GM18873 (cell line): ENCODE measurements at regions not wholly inside any gene's neighbourhood (a gene's known extent, or its start where the extent isn't known, plus 50 kb on each side); places are given as distances from the start of the nearest gene placed in this dataset.
"Not testable (repeated sequence)": the region's sequence is repeated elsewhere in the genome, so short reads cannot be mapped to it uniquely, and the experiment has no call there.

Experiments used
- ATAC-seq: cut with Tn5 transposase; IDR thresholded peaks from one replicate; pipeline ENCODE4 v1.9.1; 2021; ENCODE audit warnings: mild to moderate bottlenecking, moderate library complexity, moderate number of reproducible peaks; ENCODE audit not compliant: unreplicated experiment, low FRiP score

- no peak for ATAC-seq
These were observed 755.3 kb upstream of the ARPP21 start for GRCh38 chr3:34884007-34884406.

- no peak for ATAC-seq
These were observed 752.9 kb upstream of the ARPP21 start for GRCh38 chr3:34886443-34886842.

DNA sequence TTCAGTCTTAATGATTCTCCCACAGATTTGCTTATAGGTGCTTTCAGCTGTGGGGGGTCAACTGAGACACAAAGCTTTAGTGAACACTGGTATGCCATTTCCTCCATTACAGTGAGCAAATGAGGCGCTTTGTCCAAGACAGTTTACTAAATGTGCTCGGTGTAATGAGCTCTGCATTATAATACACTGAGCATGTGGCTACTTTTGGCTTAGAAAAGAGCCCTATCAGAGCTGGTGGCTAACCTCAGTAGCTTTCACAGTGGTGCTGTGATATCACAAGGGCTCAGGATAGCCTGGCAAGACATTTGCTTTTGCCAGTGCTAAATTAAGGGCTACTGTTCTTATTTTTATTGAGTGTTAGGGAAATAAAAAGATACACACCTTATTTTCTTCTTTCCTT, 749.7 kb upstream of the ARPP21 start:
- ATAC-seq: no peak

- no peak for ATAC-seq
These were observed 749.1 kb upstream of the ARPP21 start for GRCh38 chr3:34890247-34890646.

DNA sequence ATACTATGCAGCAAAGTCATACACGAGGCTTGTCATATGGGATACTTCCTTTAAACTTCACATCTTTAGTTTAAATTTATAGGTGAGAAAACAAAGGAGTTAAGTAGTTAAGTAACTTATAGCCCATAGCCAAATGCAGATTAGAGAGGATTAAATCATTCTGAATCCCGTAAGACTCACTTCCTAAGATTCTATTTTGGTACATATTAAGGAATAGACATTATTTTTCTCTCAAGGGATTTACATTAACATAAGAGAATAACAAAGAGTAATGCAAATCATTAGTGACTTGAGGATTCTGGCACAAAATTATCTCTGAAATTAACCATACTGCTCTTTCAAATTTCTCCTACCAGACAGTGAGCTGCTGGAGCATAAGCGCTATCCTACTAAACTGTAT, 747.4 kb upstream of the ARPP21 start:
- no peak for ATAC-seq

- ATAC-seq: no peak
These were observed 743.5 kb upstream of the ARPP21 start for GRCh38 chr3:34895841-34896240.

- ATAC-seq: not testable (repeated sequence)
These were observed 729.6 kb upstream of the ARPP21 start for GRCh38 chr3:34909679-34910078.

DNA sequence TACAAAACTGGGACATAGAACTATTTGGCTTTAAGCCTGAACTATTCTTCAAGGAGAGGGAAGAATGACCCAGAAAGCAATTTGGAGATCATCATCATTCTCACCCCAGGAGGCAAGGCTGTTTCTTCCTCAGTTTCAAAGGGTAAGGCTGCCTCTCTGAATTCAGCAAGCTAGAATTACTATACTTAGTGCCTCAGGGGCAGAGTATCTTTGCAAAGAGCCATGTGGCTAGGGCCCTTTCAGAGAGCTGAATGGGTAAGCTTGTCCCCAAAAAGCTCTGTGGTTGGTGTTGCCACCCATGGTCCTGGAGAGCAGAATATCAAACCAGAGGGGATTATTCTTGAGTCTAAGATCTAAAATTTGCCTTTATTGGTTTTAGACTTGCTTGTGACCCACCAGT, 720.3 kb upstream of the ARPP21 start:
- no peak for ATAC-seq

- no peak for ATAC-seq
These were observed 718.5 kb upstream of the ARPP21 start for GRCh38 chr3:34920806-34921205.

DNA sequence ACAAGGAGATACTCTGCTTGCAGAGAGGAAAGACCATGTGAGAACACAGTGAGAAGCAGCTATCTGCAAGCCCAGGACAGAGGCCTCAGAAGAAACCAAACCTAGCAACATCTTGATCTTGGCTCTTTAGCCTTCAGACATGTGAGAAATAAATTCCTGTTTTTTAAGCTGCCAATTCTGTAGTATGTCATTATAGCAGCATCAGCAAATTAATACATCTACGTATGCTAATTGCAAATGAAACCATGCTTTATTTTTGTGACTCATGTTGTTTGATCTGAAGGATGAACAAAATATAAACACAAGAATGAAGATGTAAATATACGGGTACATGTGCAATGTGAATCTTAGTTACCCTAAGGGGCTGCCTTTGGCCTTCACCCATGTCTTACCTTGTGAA, 714.4 kb upstream of the ARPP21 start:
- no peak for ATAC-seq

- no peak for ATAC-seq
These were observed 713.5 kb upstream of the ARPP21 start for GRCh38 chr3:34925851-34926250.

GRCh38 chr3:34929036-34929435, 710.3 kb upstream of the ARPP21 start:
- ATAC-seq: no peak

GRCh38 chr3:34934660-34935059, 704.7 kb upstream of the ARPP21 start:
- ATAC-seq: no peak

DNA sequence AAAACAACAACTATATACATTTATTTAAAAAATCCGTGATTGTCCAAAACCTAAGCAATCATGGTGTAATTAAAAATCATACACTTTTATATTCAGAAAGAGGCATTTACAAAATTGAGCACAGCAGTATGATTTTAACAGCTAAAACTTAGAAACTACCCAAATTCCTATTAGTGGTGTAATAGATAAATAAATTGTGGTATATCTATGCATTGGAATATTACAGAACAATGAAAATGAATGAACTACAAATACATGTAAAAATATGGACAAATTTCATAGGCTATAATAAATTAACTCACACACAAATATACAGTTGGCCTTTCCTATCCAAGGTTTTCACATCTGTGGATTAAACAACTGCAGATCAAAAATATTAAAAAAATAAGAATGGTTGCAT, 700.5 kb upstream of the ARPP21 start:
- no peak for ATAC-seq

DNA sequence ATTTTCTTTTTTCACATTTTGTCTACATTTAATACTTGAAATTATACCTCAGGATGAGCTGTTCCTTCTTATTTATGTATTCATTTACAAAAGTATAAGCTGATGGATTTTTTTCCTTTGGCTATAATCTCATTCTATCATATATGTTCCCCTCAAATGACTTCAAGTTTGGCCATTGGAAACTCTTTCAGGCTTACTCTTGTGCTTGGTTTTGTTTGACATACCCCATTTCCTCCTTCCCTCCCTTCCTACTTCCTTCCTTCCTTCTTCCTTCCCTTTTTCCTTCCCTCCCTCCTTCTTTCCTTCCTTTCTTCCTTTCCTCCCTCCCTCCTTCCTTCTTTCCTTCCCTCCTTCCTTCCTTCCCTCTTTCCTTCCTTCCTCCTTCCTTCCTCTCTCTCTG, 697.1 kb upstream of the ARPP21 start:
- ATAC-seq: no peak

- no peak for ATAC-seq
These were observed 691.5 kb upstream of the ARPP21 start for GRCh38 chr3:34947834-34948233.

DNA sequence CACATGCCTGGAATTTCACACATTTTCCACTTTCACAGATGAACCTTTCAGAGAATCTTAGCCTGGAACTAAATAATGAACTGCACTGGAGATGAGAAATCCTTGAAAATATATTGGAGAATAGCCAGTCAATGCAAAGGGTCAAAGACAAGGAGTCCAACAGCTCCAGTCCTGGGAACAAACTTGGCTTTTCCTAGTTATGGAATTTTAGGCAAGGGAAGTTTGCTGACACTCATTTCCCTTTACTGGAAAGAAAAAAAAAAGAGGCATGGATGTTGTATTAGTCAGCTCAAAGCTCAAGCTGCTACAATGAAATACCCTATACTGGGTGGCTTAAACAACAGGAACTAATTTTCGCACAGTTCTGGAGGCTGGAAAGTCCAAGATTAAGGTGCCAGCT, 690.8 kb upstream of the ARPP21 start:
- no peak for ATAC-seq

DNA sequence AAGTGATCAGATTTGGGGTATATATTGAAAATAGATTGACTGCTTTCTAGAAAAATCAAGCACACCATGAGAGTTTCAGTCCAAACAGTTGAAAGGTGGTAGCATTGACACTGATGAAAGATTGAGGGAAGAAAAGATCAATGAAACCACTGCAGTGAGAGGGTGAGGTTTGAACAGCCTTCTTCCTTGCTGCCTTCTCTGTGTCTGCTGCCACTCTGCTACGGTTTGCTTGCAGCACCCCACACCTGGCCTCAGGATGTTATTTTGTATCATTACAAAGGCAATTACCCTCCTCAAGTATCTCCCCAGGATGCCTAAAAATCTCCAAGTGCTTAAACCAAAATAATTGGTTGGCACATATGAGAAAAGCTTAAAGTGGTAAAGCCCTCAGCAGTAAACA, 683.6 kb upstream of the ARPP21 start:
- no peak for ATAC-seq

GRCh38 chr3:34956511-34956910, 682.8 kb upstream of the ARPP21 start:
- ATAC-seq: no peak

DNA sequence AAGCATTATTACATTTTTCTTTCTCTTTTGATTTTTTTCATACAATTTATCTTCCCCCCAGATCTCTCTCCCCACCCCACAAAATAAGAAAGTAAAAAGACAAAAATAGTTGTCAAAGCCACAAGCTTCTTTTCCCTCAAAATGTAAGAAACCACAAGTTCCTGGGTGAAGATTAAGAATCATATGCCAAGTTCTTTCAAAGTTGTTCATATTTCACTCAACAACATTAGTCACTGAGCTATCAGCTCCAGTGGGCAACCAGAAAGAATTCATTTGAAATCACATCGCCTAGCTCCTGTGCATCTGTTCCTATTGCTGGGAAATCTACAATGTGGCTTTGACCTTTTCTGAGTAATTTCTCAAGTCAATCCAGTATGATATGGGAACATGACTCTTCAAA, 681.6 kb upstream of the ARPP21 start:
- ATAC-seq: no peak

DNA sequence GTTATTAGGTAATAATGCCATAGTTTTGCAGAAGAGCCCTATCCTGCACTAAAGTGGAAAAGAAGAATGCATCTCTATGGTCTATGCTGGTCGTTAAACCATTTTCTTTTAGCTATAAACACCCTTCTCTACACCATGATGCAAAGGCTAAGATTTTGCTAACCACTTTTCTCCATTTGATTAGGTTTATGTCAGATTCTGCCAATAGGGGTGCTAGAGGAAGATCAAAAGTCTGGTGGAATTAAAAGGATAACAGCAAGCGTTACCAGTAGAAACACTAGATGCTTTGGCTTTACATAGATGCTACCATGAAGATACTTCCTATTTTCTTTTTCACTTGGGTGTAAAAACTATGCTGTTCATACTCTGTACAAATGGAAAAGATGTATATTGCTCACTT, 669.8 kb upstream of the ARPP21 start:
- no peak for ATAC-seq

DNA sequence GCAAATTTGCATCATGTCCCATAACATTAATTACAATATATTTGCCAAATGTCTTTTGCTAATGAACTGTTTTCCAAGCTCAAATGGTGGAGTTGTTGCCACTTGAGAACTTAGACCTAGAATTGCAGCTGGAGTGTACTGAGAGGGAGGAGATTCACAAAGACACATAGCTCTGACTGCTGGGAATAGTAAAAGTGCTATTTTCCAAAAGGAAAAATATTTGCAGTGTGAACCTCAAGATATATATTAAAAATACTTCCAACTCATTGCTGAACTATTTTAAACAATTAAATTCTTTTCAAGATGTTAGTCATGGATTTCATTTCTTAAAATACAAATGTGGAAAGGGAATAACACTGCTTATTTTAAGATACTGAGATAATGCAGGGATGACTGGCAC, 666.8 kb upstream of the ARPP21 start:
- ATAC-seq: no peak

- ATAC-seq: no peak
These were observed 665.7 kb upstream of the ARPP21 start for GRCh38 chr3:34973586-34973985.

DNA sequence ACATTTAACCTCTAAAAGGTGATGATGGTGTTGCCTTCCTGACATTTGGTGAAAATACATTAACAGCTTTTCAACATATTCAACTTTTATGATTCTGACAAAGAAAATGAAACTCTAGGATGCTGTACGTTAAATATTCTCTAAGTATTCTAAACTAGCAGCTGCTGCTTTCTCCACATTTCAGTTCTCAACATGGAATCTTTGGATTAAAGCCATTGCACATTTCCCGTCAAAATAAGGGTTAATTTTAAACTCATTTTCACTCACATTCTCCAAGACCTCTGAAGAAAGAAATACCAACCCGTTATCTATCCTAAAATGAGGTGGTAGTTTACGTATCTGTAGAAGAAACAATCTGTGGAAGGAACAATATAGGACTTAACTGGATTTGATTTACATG, 655.7 kb upstream of the ARPP21 start:
- no peak for ATAC-seq
